Gastroesophageal sphincter (tissue), 3 donors: ENCODE measurements at regions not wholly inside any gene's neighbourhood (a gene's known extent, or its start where the extent isn't known, plus 50 kb on each side); places are given as distances from the start of the nearest gene placed in this dataset.

Source experiments
- POLR2A ChIP-seq, 2 donors: fragments of 450-650 bp; IDR thresholded peaks; one replicate each; pipeline ENCODE4 v1.6.1; 2017; ENCODE audit warnings: antibody characterized with exemption in 2 of 2, mild to moderate bottlenecking in 2 of 2, moderate library complexity in 1 of 2
- POLR2AphosphoS5 ChIP-seq: sonication (generic); formaldehyde crosslinking; IDR thresholded peaks from one replicate; pipeline ENCODE4 v1.6.1; 2017; ENCODE audit warnings: antibody characterized with exemption
- TF ChIP-seq, protein P1 (sequence below), 4 experiments: fragments of 200-600 bp in 2 of 4; fragments of 450-650 bp in 2 of 4; sonication (generic) in 1 of 4; IDR thresholded peaks; one replicate each; pipeline ENCODE4 v1.5.1; 2017 to 2019; ENCODE audit warnings: antibody characterized with exemption in 4 of 4, mild to moderate bottlenecking in 2 of 4, moderate library complexity in 2 of 4

DNA sequence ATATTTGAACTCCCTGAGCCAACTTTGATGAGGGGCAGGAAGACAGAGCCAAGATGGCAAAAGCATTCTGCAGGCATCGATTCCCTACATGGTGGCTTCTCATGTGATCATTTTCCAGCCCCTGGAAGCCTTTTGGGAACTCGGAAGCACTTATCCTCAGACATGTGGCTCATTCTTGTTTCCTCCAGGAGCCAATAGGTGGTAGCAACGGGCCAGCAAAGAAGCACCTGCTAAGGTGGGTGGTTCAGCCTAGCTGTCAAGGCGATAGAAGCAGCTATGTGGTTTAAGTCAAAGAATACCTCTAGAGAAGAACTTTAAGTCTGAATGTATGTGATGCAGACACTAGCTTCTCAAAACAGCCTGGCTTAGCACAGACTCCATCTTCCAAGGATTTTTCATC is 64.9 kb upstream of the PAX1 start:
- TF ChIP-seq, protein P1, sequence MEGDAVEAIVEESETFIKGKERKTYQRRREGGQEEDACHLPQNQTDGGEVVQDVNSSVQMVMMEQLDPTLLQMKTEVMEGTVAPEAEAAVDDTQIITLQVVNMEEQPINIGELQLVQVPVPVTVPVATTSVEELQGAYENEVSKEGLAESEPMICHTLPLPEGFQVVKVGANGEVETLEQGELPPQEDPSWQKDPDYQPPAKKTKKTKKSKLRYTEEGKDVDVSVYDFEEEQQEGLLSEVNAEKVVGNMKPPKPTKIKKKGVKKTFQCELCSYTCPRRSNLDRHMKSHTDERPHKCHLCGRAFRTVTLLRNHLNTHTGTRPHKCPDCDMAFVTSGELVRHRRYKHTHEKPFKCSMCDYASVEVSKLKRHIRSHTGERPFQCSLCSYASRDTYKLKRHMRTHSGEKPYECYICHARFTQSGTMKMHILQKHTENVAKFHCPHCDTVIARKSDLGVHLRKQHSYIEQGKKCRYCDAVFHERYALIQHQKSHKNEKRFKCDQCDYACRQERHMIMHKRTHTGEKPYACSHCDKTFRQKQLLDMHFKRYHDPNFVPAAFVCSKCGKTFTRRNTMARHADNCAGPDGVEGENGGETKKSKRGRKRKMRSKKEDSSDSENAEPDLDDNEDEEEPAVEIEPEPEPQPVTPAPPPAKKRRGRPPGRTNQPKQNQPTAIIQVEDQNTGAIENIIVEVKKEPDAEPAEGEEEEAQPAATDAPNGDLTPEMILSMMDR (IDR thresholded peaks at IDR 0.05), result no peak
- TF ChIP-seq POLR2AphosphoS5 (no peak), POLR2A (IDR thresholded peaks at IDR 0.05) (no peak)
